Spleen (tissue), 7 donors: ENCODE measurements at regions not wholly inside any gene's neighbourhood (a gene's known extent, or its start where the extent isn't known, plus 50 kb on each side); places are given as distances from the start of the nearest gene placed in this dataset.

Source experiments
- POLR2A ChIP-seq, 3 donors: fragments of 450-650 bp; IDR thresholded peaks; one replicate each; pipeline ENCODE4 v1.5.1; 2017; ENCODE audit warnings: antibody characterized with exemption in 3 of 3, mild to moderate bottlenecking in 1 of 3
- POLR2AphosphoS5 ChIP-seq, 3 donors: sonication (generic); formaldehyde crosslinking; IDR thresholded peaks; one replicate each; pipeline ENCODE4 v1.5.1; 2017; ENCODE audit warnings: antibody characterized with exemption in 3 of 3
- TF ChIP-seq, protein P1 (sequence below), 11 experiments: fragments of 200-600 bp in 7 of 11; fragments of 450-650 bp in 4 of 11; sonication (generic) in 4 of 11; IDR thresholded peaks in 8 of 11; conservative IDR thresholded peaks in 3 of 11; 1 replicate in 7 of 11; 2 replicates in 4 of 11; pipeline versions ENCODE4 v1.4.0 to v1.8.0; 2016 to 2021; ENCODE audit warnings: antibody characterized with exemption in 11 of 11, inconsistent platforms in 4 of 11, mild to moderate bottlenecking in 1 of 11
- donor health status: DM: no; HTN: no; CAD: no; lungs with moderate emphysema.
- donor health status: DM: no; HTN: no; CAD: no.
- donor health status: DM: no; HTN: no; CAD: no.

DNA sequence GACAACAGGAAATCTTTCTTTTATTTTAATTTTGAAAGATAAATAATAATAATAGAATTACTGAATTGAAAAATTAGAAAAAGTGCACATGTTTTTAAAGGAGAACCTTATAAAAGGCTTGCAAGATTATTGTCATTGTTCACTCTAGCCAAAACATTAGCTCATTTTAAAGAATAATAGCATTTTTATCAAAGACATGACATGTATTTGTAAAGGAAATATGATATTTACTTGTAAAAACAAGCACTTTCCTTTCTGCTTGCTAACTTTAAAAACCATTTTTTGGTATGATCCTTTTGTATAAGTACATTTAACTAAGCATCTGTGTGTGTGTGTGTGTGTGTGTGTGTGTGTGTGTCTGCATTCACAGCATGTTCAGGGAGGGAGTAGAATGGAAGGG lies 156.3 kb upstream of the C1orf87 start:
- TF ChIP-seq, protein P1, sequence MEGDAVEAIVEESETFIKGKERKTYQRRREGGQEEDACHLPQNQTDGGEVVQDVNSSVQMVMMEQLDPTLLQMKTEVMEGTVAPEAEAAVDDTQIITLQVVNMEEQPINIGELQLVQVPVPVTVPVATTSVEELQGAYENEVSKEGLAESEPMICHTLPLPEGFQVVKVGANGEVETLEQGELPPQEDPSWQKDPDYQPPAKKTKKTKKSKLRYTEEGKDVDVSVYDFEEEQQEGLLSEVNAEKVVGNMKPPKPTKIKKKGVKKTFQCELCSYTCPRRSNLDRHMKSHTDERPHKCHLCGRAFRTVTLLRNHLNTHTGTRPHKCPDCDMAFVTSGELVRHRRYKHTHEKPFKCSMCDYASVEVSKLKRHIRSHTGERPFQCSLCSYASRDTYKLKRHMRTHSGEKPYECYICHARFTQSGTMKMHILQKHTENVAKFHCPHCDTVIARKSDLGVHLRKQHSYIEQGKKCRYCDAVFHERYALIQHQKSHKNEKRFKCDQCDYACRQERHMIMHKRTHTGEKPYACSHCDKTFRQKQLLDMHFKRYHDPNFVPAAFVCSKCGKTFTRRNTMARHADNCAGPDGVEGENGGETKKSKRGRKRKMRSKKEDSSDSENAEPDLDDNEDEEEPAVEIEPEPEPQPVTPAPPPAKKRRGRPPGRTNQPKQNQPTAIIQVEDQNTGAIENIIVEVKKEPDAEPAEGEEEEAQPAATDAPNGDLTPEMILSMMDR (IDR thresholded peaks at IDR 0.05 in 8 of 11, conservative IDR thresholded peaks at IDR 0.05 in 3 of 11), result no peak
- TF ChIP-seq POLR2A (IDR thresholded peaks at IDR 0.05), result no peak
- no peak for TF ChIP-seq POLR2AphosphoS5 (IDR thresholded peaks at IDR 0.05)
